ENCODE measurements at regions not wholly inside any gene's neighbourhood (a gene's known extent, or its start where the extent isn't known, plus 50 kb on each side); places are given as distances from the start of the nearest gene placed in this dataset.

- TF ChIP-seq YY1 (IDR thresholded peaks at IDR 0.05; ENCODE audit: insufficient read depth, insufficient read length) = no peak
- no peak for TF ChIP-seq ZNF274 (IDR thresholded peaks at IDR 0.05; ENCODE audit: low read depth, low read length)
Measured at GRCh38 chr10:64316833-64317232, 795.6 kb downstream of the REEP3 start.

Measured in NT2/D1 (cell line).